ENCODE measurements at regions not wholly inside any gene's neighbourhood (a gene's known extent, or its start where the extent isn't known, plus 50 kb on each side); places are given as distances from the start of the nearest gene placed in this dataset.
"Not testable (repeated sequence)": the region's sequence is repeated elsewhere in the genome, so short reads cannot be mapped to it uniquely, and the experiment has no call there.

DNA sequence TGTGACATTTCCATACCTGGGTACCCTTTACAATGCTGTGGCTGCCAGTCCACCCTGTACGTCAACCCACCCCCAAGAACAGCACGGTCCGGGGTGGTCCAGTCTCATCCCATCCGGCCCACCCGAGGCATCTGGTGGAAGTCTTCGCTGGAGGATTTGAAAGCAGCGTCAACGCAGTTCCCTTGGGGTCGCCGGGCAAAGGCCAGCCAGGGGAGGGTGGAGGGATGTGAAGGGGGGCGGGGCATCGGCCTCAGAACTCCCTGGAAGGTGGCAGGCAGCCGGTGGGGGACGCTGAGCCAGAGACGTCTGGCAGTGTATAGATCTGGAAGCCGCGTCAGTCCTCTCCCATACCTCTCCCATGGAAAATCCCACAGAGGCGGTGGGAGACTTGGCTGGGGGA is 1944.0 kb upstream of the DEFB115 start:
- TF ChIP-seq, protein P1, sequence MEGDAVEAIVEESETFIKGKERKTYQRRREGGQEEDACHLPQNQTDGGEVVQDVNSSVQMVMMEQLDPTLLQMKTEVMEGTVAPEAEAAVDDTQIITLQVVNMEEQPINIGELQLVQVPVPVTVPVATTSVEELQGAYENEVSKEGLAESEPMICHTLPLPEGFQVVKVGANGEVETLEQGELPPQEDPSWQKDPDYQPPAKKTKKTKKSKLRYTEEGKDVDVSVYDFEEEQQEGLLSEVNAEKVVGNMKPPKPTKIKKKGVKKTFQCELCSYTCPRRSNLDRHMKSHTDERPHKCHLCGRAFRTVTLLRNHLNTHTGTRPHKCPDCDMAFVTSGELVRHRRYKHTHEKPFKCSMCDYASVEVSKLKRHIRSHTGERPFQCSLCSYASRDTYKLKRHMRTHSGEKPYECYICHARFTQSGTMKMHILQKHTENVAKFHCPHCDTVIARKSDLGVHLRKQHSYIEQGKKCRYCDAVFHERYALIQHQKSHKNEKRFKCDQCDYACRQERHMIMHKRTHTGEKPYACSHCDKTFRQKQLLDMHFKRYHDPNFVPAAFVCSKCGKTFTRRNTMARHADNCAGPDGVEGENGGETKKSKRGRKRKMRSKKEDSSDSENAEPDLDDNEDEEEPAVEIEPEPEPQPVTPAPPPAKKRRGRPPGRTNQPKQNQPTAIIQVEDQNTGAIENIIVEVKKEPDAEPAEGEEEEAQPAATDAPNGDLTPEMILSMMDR (IDR thresholded peaks at IDR 0.05; ENCODE audit: insufficient read depth, low read length) = no peak
- DNase-seq (ENCODE audit: low read depth) = no peak
- H3K4me3 ChIP-seq (ENCODE audit: low read depth, low read length) = no peak overlapping the region

DNA sequence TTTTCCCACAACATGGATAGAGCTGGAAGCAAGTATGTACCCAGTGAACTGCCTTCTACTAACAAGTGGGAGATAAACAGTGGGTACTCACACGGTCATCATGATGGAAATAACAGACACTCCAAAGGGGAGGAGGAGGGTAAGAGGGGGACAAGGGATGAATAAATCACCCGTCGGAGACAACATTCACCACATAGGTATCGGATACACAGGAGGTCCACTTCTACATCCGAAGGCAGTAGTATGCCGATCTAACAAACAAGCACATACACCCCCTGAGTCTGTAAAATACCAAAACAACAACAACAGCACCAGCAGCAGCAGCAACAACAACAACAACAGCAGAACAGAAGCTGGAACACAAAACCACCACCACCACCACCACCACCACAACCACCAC is 1943.2 kb upstream of the DEFB115 start:
- TF ChIP-seq, protein P1 (IDR thresholded peaks at IDR 0.05; ENCODE audit: insufficient read depth, low read length) = no peak
- DNase-seq (ENCODE audit: low read depth) = no peak
- H3K4me3 ChIP-seq (ENCODE audit: low read depth, low read length) = no peak overlapping the region

- DNase-seq (ENCODE audit: low read depth) = no peak
- TF ChIP-seq, protein P1 (IDR thresholded peaks at IDR 0.05; ENCODE audit: insufficient read depth, low read length) = no peak
Measured at GRCh38 chr20:29318871-29319461, 1938.5 kb upstream of the DEFB115 start.

DNA sequence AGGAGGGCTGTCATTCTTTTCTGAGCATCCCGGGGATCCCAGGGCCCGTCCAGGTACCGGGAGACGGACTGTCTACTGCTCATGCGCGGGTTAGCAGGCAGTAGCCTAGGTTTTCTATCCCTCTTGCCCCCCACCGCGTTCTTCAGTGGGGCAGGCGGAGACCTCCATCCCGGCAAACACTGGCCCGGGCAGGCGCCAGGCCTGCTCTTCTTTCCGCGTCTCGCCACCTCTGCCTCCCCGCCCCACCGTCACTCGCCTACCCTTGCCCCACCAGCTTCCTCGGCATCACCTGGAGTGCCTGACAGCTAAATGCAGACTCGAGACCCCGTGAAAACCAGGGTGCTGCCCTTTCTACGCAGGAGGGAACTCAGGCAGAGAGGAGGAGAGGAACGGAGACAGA is 1937.7 kb upstream of the DEFB115 start:
- TF ChIP-seq, protein P1 (IDR thresholded peaks at IDR 0.05; ENCODE audit: insufficient read depth, low read length) = no peak
- DNase-seq (ENCODE audit: low read depth) = no peak
- H3K4me3 ChIP-seq (ENCODE audit: low read depth, low read length) = no peak overlapping the region

More at GRCh38 chr20:29318871-29319461, 1938.5 kb upstream of the DEFB115 start:
- H3K4me3 ChIP-seq (ENCODE audit: low read depth, low read length) = no peak overlapping the region

GRCh38 chr20:29320216-29320949 is 1937.1 kb upstream of the DEFB115 start:
- not testable (repeated sequence) for H3K4me3 ChIP-seq (ENCODE audit: low read depth, low read length); DNase-seq (ENCODE audit: low read depth)

DNA sequence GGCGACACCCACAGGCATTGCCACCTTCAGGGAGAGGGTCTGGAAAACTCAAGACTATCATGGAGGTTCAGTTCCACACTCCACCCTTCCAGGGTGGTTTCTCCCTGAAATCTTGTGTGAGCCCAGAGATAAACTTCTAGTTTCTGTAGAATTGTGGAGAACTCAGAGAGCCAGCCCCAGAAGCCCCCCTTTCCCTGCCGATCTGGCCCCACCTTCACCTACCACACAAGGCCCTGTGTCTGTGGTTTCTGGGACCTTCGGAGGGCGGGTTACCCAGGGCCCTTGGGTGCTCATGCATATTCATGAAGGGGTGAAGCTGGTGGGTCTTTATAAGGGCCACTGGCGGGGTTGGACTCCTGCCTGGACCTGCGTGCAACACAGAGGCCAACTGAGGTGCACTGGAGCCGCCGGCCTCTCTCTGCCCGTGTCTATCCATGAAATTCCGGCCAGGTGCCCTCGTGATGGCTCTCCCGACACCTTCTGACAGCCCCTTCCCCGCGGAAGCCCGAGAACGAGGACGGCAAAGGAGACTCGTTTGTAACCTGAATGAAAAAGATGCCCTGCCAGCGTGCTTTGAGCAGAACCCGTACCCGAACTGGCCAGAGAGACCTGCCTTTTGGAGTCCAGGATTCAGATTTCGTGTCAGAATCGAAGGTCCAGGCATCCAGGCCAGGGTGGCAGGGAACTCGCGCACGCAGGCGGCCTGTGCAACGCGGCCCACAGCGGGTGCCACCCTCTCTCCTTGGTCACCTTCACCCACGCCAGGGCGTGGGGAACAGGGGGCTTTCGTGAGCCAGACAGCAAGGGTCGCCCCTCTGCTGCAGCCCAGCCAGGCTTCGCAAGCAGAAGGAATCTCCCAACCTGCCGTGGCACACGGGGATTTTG is 1933.6 kb upstream of the DEFB115 start:
- DNase-seq (ENCODE audit: low read depth); H3K4me3 ChIP-seq (ENCODE audit: low read depth, low read length): not testable (repeated sequence)

DNA sequence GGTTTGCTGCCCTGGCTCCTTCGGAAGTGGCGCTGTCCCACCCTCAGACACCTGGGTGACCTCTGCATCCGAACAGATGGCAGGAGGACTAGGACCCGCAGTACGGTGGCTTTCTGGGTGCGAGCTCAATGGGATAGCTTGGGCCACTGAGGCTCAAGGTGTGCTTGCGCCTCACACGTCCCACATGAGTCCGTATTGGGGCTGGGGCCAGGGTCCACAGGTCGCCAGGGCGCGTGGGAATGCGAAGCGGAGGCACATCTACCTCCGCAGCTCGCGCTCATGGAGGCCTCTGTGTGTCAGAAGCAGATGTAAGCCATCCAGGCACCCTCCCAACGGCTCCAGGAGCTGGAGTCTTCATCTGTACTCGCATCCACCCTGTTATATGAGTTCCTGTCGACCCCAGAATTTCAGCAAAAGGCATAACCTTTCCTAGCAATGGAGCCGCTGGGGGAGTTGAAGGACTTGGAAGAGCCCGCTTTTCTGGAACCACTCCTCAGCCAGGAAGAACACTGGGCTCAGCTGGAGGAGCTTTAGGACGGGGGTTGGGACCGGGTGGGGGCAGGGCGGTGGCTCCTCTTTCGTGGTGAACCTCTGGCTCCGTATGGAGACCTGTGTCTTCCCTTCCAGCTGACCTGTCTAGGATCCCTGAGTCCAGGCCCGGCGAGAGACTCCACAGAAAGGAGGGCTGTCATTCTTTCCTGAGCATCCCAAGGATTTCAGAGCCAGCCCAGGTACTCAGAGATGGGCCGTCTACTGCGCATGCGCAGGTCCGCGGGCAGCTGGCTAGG is 1932.8 kb upstream of the DEFB115 start:
- not testable (repeated sequence) for DNase-seq (ENCODE audit: low read depth); H3K4me3 ChIP-seq (ENCODE audit: low read depth, low read length)

GRCh38 chr20:29325304-29325640 is 1932.2 kb upstream of the DEFB115 start:
- TF ChIP-seq, protein P1 (IDR thresholded peaks at IDR 0.05; ENCODE audit: insufficient read depth, low read length) = no peak
- DNase-seq (ENCODE audit: low read depth) = no peak

DNA sequence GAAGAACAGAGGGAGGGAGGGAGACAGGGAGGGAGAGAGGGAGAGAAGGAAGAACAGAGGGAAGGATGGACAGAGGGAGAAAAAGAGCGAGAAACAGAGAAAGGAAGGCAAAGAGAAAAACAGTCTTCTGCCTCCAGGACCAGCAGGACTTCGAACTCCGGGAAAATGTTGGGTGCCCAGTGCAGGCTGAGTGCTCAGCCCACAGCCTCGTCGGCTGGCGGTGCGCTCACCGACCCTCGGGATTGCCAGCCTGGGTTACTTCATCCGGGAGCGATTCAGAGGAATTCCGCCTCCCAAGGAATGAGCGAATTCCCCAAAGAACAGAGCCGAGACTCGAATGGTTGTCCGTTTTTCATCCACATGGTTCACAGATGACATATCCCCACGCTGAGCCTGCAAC is 1931.7 kb upstream of the DEFB115 start:
- not testable (repeated sequence) for H3K4me3 ChIP-seq (ENCODE audit: low read depth, low read length); DNase-seq (ENCODE audit: low read depth)

More at GRCh38 chr20:29325304-29325640, 1932.2 kb upstream of the DEFB115 start:
- H3K4me3 ChIP-seq (ENCODE audit: low read depth, low read length) = no peak overlapping the region
